HCEC 1CT (cell line): ENCODE measurements at regions not wholly inside any gene's neighbourhood (a gene's known extent, or its start where the extent isn't known, plus 50 kb on each side); places are given as distances from the start of the nearest gene placed in this dataset.
A peak's percentile ranks its signal among the peaks of the same experiment; 100 is the strongest.
"Not testable (repeated sequence)": the region's sequence is repeated elsewhere in the genome, so short reads cannot be mapped to it uniquely, and the experiment has no call there.

Source experiments
- DNase-seq: peaks from one replicate; pipeline ENCODE4 v3.0.0-alpha.2; 2017

DNA sequence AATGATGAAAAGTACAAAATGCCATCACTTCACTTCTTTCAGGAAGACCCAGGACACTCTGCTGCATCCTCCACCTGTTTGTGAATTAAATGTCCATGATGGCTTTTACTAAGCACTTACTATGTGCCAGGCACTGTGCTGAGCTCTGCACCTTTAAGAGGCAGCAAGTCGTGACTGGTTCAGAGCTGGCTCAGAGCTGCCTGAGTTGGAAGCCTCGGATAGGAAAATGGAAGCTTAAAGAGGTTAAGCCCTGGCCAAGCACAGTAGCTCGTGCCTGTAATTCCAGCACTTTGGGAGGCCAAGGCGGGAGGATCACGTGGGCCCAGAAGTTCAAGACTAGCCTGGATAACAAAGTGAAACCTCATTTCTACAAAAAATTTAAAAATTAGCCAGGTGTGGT lies 95.6 kb downstream of the SNX5 start:
- DNase-seq, result no peak

GRCh38 chr20:17872434-17872833 lies 96.2 kb downstream of the SNX5 start:
- no peak for DNase-seq

DNA sequence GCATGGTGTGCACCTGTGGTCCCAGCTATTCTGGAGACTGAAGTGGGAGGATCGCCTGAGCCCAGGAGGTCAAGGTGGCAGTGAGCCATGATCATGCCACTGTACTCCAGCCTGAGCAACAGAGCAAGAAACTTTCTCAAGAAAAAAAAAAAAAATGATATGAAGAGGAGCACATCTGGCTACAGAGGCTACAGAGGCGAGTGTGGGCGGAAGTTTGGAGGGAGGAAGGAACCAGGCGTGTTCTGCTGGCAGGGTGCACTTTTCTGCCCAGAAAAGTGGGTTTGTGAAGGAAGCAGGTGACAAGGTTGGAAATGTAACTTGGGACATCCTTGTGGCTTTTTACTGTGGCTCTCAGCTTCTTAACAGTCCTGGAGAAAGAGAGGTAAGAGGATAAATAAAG lies 96.7 kb downstream of the SNX5 start:
- no peak for DNase-seq

DNA sequence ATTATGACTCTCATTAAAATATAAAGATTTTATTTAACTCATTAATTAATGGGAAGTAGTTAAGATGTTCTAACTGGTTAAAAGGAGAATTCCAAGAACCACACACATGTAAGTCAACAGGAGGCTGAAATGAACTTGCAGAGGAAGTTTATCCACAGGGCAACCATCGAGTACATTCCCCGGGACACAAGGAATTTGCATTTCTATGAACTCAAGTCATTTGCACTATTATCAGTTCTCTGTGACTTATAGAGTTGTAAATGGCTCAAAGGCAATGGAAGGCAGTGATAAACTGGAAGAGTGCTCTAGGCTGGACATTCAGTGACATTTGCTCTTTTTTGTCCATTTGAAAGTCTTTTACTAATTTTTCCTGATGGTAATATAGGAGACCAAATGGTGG lies 97.4 kb downstream of the SNX5 start:
- DNase-seq, result no peak

GRCh38 chr20:17870086-17870740 lies 98.4 kb downstream of the SNX5 start:
- DNase-seq, result no peak

DNA sequence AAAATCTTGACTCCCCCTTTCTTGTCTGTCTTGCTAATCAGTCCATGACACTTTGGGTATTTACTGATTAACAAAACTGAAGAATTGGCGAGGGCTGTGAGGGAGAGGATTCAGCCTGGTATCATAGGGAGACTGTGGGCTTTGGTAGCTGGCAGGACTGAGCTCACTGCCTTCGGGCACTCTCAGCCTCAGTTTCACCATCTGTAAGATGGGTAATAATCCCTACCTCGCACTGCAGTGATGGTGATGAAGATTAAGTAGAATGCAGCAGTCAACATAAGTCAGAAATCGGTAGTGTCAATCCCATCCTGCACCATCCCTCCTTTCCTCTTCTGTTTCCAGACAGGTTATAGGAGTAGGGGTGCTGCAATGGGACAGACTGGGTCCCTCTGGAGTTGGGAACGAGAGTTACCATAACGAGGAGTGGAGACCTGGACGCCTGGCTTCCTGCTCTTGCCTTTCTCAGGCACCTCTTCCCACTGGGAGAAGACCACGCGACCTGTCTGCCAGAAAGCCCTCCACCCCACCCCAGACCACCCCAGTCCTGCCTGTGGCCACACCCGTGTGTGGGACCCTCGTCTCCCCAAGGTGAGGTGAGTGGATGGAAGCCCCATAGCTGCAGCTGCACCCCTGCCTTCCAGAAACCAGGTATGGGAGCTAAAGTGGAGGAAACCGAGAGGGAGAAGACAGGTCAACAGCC lies 99.1 kb downstream of the SNX5 start:
- no peak for DNase-seq

DNA sequence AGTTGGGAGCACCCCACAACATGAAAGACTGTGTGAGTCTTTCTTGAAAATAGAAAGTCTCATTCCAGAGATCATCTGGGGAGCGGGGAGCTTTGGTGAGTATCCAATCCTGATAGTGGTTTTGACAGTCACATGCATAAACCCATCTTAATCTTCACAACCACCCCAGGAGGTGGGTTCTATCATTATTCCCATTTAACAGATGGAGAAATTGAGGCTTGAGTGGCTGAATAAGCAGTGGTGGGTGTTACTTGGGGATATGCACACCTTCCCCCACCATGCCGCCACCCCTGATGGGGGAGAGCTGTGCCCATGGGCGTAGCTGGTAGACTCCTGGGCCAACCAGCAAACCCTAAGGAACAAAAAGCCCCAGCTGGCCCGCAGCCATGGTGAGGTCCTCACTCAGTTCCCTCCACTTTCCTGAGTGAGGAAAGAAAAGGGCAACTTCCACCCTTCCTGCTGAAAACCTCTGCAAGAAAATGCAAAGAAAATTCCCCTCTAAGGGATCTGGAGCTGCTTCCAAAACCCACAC lies 99.8 kb downstream of the SNX5 start:
- no peak for DNase-seq

GRCh38 chr20:17868151-17868550 lies 100.4 kb downstream of the SNX5 start:
- no peak for DNase-seq

DNA sequence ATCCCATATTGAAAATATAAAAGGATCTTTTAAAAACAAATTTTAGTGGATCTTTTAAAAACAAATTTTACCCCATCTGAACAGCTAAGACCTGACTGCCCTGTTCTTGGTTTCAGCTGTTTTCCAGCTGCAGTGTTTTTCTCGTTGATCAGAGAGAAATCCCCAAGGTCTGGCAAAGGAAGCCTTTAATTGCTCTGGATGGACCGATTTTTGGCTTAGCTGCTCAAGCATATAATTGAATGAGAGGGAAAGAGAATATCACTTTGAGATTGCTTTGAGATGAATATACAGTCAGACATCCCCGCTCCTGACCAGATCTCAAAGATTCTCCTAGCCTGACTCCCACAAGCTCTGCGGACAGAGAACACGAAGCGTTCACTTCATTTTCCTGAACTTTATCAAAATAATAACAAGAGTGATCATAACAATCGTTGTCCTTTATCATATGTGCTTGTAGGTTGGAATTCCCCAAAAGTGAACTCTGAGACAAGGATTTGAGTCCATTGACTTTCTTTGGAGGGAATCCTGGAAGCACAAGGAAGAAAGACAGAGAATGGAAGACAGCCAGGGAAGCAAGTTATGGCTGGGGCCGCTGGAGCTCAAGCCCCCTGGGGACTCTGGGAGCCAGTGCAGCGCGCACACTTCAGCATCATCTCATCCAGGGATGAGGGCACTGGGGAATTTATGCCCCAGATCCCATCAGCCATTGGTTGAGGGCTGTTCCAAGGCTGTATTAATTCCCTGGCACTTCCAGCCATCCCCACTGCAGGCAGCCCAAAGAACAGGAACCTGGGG lies 101.3 kb downstream of the SNX5 start:
- no peak for DNase-seq

- DNase-seq, result no peak
Measured at GRCh38 chr20:17866234-17867001, 102.2 kb downstream of the SNX5 start.

GRCh38 chr20:17863577-17864292 lies 104.9 kb downstream of the SNX5 start:
- peak; percentile 50 for DNase-seq

DNA sequence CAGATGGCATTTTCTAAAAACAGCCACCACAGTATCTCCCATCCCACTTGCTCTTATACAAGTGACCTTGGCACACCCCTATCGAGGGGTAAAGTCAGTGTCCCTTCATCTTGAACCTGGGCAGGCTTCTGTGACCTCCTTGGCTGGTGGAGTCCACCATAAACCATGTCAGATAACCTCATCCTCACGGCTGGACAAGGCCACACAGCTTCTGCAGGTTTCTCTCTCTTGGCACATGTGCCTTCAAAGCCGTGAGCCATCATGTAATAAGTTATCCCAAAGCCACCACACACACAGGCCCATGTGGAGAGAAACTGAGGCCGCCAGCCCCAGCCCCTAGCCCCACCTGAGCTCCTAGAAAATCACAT lies 105.4 kb downstream of the SNX5 start:
- no peak for DNase-seq

DNA sequence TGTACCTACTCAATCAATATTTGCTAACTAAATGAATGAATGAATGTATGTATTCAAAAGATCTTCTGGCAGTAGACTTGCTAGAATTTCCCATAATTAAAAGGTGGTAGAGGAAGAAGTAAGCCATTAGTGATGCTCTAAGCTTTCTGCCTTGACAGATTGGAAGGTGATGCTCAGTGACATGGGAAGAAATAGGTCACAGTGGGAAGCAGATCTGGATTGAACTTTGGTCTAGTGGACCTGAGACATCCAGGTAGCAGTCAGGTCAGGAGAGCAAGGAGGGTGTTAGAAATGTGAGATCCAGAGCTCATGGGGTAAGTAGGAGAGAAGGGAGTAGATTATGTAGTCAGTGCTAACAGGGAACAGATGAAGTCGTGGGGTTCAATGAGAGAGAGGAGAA lies 106.4 kb downstream of the SNX5 start:
- DNase-seq, result no peak

DNA sequence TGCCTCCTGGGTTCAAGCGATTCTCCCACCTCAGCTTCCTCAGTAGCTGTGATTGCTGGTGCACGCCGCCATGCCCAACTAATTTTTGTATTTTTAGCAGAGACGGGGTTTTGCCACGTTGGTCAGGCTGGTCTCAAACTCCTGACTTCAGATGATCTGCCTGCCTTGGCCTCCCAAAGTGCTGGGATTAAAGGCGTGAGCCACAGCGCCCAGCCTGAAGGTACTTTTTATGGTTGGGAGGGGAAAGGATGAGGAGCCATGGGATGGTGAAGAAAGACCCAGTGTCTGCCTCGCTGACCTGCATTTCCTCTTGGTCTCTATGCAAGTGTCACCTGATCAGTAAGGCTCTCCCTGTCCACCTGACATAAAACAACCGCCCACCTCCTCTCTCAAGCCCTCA lies 107.0 kb downstream of the SNX5 start:
- DNase-seq, result not testable (repeated sequence)

DNA sequence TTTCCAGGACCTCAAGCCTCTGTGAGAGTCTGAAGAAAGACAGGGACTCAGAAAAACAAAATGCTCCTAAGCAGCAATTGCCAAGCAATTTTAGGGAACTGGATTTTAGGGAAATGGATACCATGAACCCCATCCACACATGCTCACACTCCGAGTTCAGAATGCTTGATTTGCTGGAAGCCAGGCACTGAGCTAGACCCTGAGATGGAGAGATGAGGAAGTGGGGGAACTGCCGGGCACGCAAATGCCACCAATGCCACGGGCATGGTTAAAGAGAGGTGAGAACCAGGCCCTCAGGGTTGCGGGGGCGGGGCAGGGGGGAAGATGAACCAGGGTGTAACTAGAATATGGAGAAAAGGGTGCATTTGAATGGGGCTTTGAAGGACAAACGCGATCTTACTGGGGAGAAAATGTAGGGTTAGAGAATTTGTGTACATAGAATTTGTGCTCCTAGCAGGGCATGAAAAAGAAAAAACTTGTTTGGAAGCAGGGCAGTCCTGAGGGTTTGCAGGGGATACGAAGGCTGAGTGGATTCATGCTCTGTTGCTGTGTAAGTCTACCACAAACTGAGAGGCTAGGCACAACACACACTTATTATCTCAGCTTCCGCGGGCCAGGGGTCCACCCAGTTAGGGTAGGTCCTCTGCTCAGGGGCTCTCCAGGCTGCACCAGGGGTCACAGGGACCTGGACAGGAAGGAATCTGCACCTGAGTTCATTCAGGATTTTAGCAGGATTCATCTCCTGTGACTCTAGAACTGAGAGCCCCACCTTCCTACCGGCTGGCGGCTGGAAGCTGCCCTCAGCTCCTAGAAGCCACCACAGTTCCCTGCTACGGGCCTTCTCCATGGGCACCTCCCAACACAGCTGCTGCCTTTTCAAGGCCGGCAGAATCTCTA lies 108.0 kb downstream of the SNX5 start:
- no peak for DNase-seq

GRCh38 chr20:17859616-17860232 lies 108.9 kb downstream of the SNX5 start:
- no peak for DNase-seq

- peak; percentile 36 for DNase-seq
Measured at GRCh38 chr20:17859002-17859615, 109.5 kb downstream of the SNX5 start.

DNA sequence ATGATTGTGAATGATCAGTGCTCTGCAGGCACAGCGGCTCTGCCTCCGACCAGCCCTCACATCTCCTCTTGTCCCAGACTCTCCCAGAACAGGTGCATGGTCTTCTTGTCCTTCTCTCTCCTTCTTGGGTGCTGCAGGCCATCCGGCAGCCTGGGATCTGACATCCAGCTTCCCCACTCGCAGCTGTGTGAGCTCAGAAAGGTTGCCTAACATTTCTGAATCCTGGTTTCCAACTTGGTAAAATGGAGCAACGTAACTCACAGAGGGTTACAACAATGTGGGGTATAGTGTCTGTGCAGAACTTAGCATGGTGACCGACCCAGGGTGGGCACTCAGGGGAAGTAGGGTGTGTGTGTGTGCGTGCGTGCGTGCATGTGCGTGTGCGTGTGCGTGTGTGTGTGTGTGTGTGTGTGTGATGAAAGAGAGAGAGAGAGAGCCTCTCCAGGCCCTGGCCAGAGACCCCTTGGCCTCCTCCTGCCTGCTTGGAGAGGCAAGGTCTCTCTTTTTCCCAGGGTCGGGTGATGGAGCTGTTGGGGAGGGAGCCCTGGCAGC lies 110.1 kb downstream of the SNX5 start:
- no peak for DNase-seq

GRCh38 chr20:17857639-17858449 lies 110.8 kb downstream of the SNX5 start:
- no peak for DNase-seq
